Midbrain (tissue), 1 donor: ENCODE measurements at regions not wholly inside any gene's neighbourhood (a gene's known extent, or its start where the extent isn't known, plus 50 kb on each side); places are given as distances from the start of the nearest gene placed in this dataset.
"Not testable (repeated sequence)": the region's sequence is repeated elsewhere in the genome, so short reads cannot be mapped to it uniquely, and the experiment has no call there.

Experiments used
- DNase-seq: peaks from one replicate; lab custom pipeline; 2025; lab: John Stamatoyannopoulos, UW

- DNase-seq: no peak
These were observed 97.2 kb downstream of the NOG start for GRCh38 chr17:56690441-56691291.

GRCh38 chr17:56694825-56695224, 101.3 kb downstream of the NOG start:
- no peak for DNase-seq

GRCh38 chr17:56697190-56697589, 103.7 kb downstream of the NOG start:
- DNase-seq: no peak

GRCh38 chr17:56699186-56699894, 105.8 kb downstream of the NOG start:
- DNase-seq: no peak

- DNase-seq: no peak
These were observed 107.5 kb downstream of the NOG start for GRCh38 chr17:56700919-56701420.

- no peak for DNase-seq
These were observed 114.1 kb downstream of the NOG start for GRCh38 chr17:56707312-56708219.

GRCh38 chr17:56708220-56708558, 114.7 kb downstream of the NOG start:
- DNase-seq: no peak

- no peak for DNase-seq
These were observed 115.3 kb downstream of the NOG start for GRCh38 chr17:56708670-56709410.

- DNase-seq: no peak
These were observed 117.5 kb downstream of the NOG start for GRCh38 chr17:56710986-56711385.

GRCh38 chr17:56715613-56716357, 117.9 kb downstream of the C17orf67 start:
- DNase-seq: peak; percentile 79

GRCh38 chr17:56717471-56717870, 116.2 kb downstream of the C17orf67 start:
- no peak for DNase-seq

- DNase-seq: no peak
These were observed 115.2 kb downstream of the C17orf67 start for GRCh38 chr17:56718515-56718914.

- no peak for DNase-seq
These were observed 110.3 kb downstream of the C17orf67 start for GRCh38 chr17:56723421-56723820.

- DNase-seq: no peak
These were observed 109.1 kb downstream of the C17orf67 start for GRCh38 chr17:56724664-56725063.

- no peak for DNase-seq
These were observed 108.6 kb downstream of the C17orf67 start for GRCh38 chr17:56725144-56725543.

- no peak for DNase-seq
These were observed 105.7 kb downstream of the C17orf67 start for GRCh38 chr17:56727876-56728617.

GRCh38 chr17:56731096-56731495, 102.6 kb downstream of the C17orf67 start:
- DNase-seq: not testable (repeated sequence)

GRCh38 chr17:56733833-56734232, 99.9 kb downstream of the C17orf67 start:
- no peak for DNase-seq

GRCh38 chr17:56735842-56736241, 97.9 kb downstream of the C17orf67 start:
- no peak for DNase-seq
